Mucosa of rectum (tissue), 2 donors: ENCODE measurements at regions not wholly inside any gene's neighbourhood (a gene's known extent, or its start where the extent isn't known, plus 50 kb on each side); places are given as distances from the start of the nearest gene placed in this dataset.

Source experiments
- H3K27ac ChIP-seq, 2 donors: one replicate each; pipeline ENCODE4 v1.7.0; 2013; ENCODE audit warnings: inconsistent platforms in 2 of 2, low read depth in 2 of 2, low read length in 2 of 2
- H3K27me3 ChIP-seq, 2 donors: one replicate each; pipeline ENCODE4 v1.7.0; 2013; ENCODE audit warnings: low read length in 2 of 2; ENCODE audit not compliant: control insufficient read depth in 2 of 2, insufficient read depth in 2 of 2
- H3K36me3 ChIP-seq, 2 donors: one replicate each; pipeline ENCODE4 v1.7.0; 2013; ENCODE audit warnings: low read length in 2 of 2; ENCODE audit not compliant: control insufficient read depth in 2 of 2, insufficient read depth in 2 of 2
- H3K4me1 ChIP-seq, 2 donors: one replicate each; pipeline ENCODE4 v1.7.0; 2013; ENCODE audit warnings: low read length in 2 of 2, mild to moderate bottlenecking in 1 of 2; ENCODE audit not compliant: control insufficient read depth in 2 of 2, insufficient read depth in 2 of 2
- H3K4me3 ChIP-seq, 2 donors: one replicate each; pipeline ENCODE4 v1.7.0; 2013; ENCODE audit warnings: low read length in 2 of 2
- H3K9ac ChIP-seq, 2 donors: one replicate each; pipeline ENCODE4 v1.7.0; 2013; ENCODE audit warnings: low read length in 2 of 2, low read depth in 1 of 2, mild to moderate bottlenecking in 1 of 2
- H3K9me3 ChIP-seq, 2 donors: one replicate each; pipeline ENCODE4 v1.7.0; 2013; ENCODE audit warnings: low read length in 2 of 2; ENCODE audit not compliant: control insufficient read depth in 2 of 2
- donor health status: healthy.
- donor health status: Normal muscosa, but diverticular disease.

GRCh38 chr10:57314046-57314445, 953.0 kb upstream of the ZWINT start:
- no peaks in the 10 kb centered on the region for H3K36me3 ChIP-seq

GRCh38 chr10:57303566-57303965, 942.5 kb upstream of the ZWINT start:
- no peaks in the 10 kb centered on the region for H3K27me3 ChIP-seq
- H3K4me1 ChIP-seq, result no peaks in the 10 kb centered on the region
- no peaks in the 10 kb centered on the region for H3K36me3 ChIP-seq
- H3K4me3 ChIP-seq, result no peak overlapping the region
- no peaks in the 10 kb centered on the region for H3K9me3 ChIP-seq
- H3K9ac ChIP-seq, result no peak overlapping the region
- H3K27ac ChIP-seq, result no peak overlapping the region

More at GRCh38 chr10:57314046-57314445, 953.0 kb upstream of the ZWINT start:
- H3K27ac ChIP-seq, result no peak overlapping the region
- no peaks in the 10 kb centered on the region for H3K9me3 ChIP-seq
- no peaks in the 10 kb centered on the region for H3K4me1 ChIP-seq
- no peak overlapping the region for H3K4me3 ChIP-seq
- no peaks in the 10 kb centered on the region for H3K27me3 ChIP-seq
- H3K9ac ChIP-seq, result no peak overlapping the region

GRCh38 chr10:57300718-57301117, 939.7 kb upstream of the ZWINT start:
- Histone ChIP-seq H3K27me3 (no peaks in the 10 kb centered on the region), H3K9me3 (no peaks in the 10 kb centered on the region), H3K27ac (no peak overlapping the region), H3K9ac (no peak overlapping the region), H3K36me3 (no peaks in the 10 kb centered on the region), H3K4me1 (no peaks in the 10 kb centered on the region), H3K4me3 (no peak overlapping the region)

- H3K4me3 ChIP-seq, result no peak overlapping the region
- H3K36me3 ChIP-seq, result no peaks in the 10 kb centered on the region
- H3K27me3 ChIP-seq, result no peaks in the 10 kb centered on the region
- no peak overlapping the region for H3K9ac ChIP-seq
- no peaks in the 10 kb centered on the region for H3K4me1 ChIP-seq
- H3K27ac ChIP-seq, result no peak overlapping the region
- H3K9me3 ChIP-seq, result no peaks in the 10 kb centered on the region
Measured at GRCh38 chr10:57294698-57295097, 933.6 kb upstream of the ZWINT start.

GRCh38 chr10:57288754-57289153, 927.7 kb upstream of the ZWINT start:
- no peaks in the 10 kb centered on the region for H3K4me1 ChIP-seq
- no peak overlapping the region for H3K4me3 ChIP-seq

GRCh38 chr10:57262892-57263291, 901.8 kb upstream of the ZWINT start:
- Histone ChIP-seq H3K9ac (no peak overlapping the region), H3K4me3 (no peak overlapping the region), H3K27ac (no peak overlapping the region), H3K4me1 (no peaks in the 10 kb centered on the region), H3K27me3 (no peaks in the 10 kb centered on the region), H3K36me3 (no peaks in the 10 kb centered on the region), H3K9me3 (no peaks in the 10 kb centered on the region)

More at GRCh38 chr10:57288754-57289153, 927.7 kb upstream of the ZWINT start:
- Histone ChIP-seq H3K27me3 (no peaks in the 10 kb centered on the region), H3K27ac (no peak overlapping the region), H3K9me3 (no peaks in the 10 kb centered on the region), H3K36me3 (no peaks in the 10 kb centered on the region), H3K9ac (no peak overlapping the region)

- Histone ChIP-seq H3K9me3 (no peaks in the 10 kb centered on the region), H3K4me1 (no peaks in the 10 kb centered on the region), H3K4me3 (no peak overlapping the region), H3K27me3 (no peaks in the 10 kb centered on the region), H3K9ac (no peak overlapping the region), H3K27ac (no peak overlapping the region), H3K36me3 (no peaks in the 10 kb centered on the region)
Measured at GRCh38 chr10:57260175-57260574, 899.1 kb upstream of the ZWINT start.

- no peaks in the 10 kb centered on the region for H3K9me3 ChIP-seq
- H3K4me1 ChIP-seq, result no peaks in the 10 kb centered on the region
- H3K4me3 ChIP-seq, result no peak overlapping the region
Measured at GRCh38 chr10:57249615-57250281, 888.7 kb upstream of the ZWINT start.

GRCh38 chr10:57247271-57247670, 886.2 kb upstream of the ZWINT start:
- no peaks in the 10 kb centered on the region for H3K9me3 ChIP-seq
- no peak overlapping the region for H3K9ac ChIP-seq
- no peaks in the 10 kb centered on the region for H3K36me3 ChIP-seq
- H3K27ac ChIP-seq, result no peak overlapping the region
- H3K27me3 ChIP-seq, result no peaks in the 10 kb centered on the region
- H3K4me1 ChIP-seq, result no peaks in the 10 kb centered on the region
- no peak overlapping the region for H3K4me3 ChIP-seq

More at GRCh38 chr10:57249615-57250281, 888.7 kb upstream of the ZWINT start:
- no peak overlapping the region for H3K9ac ChIP-seq
- H3K36me3 ChIP-seq, result no peaks in the 10 kb centered on the region
- H3K27me3 ChIP-seq, result no peaks in the 10 kb centered on the region
- no peak overlapping the region for H3K27ac ChIP-seq

GRCh38 chr10:57225920-57226319, 864.9 kb upstream of the ZWINT start:
- H3K27ac ChIP-seq, result no peak overlapping the region
- H3K4me1 ChIP-seq, result no peaks in the 10 kb centered on the region
- no peaks in the 10 kb centered on the region for H3K36me3 ChIP-seq
- H3K9me3 ChIP-seq, result no peaks in the 10 kb centered on the region
- no peak overlapping the region for H3K9ac ChIP-seq
- no peak overlapping the region for H3K4me3 ChIP-seq
- H3K27me3 ChIP-seq, result no peaks in the 10 kb centered on the region
